Activated naive CD4-positive, alpha-beta T cell treated with anti-CD3 and anti-CD28 coated beads, Interleukin-2, amount 50 U/mL, for 16 hours (primary cell): ENCODE measurements at regions not wholly inside any gene's neighbourhood (a gene's known extent, or its start where the extent isn't known, plus 50 kb on each side); places are given as distances from the start of the nearest gene placed in this dataset.
"Not testable (repeated sequence)": the region's sequence is repeated elsewhere in the genome, so short reads cannot be mapped to it uniquely, and the experiment has no call there.

Experiments
- DNase-seq: peaks from one replicate; pipeline ENCODE4 v3.0.0-alpha.2; 2020

DNA sequence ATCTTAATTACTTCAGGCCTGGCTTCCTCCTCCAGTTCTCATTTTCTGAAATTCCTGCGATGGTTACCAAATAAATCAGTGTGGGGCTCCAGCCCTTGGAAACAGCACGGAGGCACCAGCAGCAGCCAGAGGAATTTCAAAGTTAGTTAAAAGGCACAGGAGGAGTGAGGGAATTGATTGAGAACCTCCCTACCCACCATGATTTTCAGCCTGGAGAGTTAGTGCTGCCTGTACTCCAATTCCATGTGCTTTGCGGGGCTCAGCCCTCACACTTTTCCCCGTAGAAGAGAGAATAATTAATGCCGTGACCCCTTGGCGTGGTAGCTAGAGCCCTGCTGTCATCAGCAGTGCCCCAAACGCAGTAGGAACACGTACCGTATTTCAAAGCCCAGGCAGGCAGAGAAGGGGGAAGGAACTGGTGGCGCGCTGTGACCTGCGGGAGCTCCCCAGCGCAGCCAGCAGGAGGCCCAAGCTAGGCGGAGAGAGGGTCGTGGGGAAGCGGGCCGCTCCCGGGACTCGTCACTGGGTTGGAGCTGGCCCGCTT, 84.0 kb upstream of the IGFBP7 start:
- DNase-seq, result no peak

DNA sequence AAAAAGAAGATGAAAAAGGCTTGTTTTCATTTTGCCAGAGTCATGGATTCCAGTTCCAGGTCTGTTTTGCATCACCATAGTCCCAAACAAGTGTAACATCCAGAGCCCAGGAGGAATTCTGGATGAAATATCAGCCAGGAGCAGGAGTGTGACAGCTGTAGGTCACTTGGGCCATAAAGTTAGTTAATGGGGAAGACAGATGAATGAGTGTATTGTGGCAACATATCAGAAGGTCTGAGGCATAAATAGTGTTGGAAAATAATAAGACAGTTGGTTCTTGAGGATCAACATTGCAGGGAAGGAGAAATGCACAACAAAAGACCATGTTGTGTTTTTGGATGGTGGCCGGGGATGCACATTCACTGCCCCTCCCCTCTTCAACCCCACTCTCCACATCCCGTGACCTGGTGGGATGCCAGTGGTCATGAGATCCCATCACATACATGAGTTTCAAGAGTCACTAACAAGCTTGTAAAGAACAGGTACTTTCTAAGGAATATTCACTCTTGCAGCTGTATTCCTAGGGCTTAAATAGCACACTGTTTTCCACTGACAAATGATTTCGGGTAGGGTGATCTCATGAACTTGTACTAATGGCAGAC, 83.1 kb upstream of the IGFBP7 start:
- DNase-seq, result no peak

DNA sequence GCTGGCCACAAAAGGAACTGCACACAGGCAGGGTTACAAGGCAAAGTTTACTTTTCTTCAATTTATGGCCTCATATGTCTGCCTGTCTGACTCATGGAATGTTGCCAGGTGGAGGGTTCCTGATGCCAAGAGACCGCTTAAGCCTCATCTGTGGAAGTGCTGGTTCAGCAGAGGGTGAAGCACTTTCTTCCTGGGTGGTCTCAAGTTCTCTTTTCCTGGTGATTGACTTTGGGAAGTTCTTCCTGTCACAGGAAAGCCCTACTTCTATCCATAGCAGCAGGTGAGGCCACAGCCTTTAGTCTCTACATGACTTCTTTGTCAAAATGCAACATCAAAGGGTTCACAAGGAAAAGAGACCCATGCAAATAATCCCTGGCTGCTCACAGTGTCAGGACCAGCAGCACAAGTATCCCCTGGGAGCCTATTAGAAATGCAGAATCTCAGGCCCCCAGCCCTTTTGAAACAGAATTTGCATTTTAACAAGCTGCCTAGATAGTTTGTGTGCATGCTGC, 81.4 kb upstream of the IGFBP7 start:
- no peak for DNase-seq

DNA sequence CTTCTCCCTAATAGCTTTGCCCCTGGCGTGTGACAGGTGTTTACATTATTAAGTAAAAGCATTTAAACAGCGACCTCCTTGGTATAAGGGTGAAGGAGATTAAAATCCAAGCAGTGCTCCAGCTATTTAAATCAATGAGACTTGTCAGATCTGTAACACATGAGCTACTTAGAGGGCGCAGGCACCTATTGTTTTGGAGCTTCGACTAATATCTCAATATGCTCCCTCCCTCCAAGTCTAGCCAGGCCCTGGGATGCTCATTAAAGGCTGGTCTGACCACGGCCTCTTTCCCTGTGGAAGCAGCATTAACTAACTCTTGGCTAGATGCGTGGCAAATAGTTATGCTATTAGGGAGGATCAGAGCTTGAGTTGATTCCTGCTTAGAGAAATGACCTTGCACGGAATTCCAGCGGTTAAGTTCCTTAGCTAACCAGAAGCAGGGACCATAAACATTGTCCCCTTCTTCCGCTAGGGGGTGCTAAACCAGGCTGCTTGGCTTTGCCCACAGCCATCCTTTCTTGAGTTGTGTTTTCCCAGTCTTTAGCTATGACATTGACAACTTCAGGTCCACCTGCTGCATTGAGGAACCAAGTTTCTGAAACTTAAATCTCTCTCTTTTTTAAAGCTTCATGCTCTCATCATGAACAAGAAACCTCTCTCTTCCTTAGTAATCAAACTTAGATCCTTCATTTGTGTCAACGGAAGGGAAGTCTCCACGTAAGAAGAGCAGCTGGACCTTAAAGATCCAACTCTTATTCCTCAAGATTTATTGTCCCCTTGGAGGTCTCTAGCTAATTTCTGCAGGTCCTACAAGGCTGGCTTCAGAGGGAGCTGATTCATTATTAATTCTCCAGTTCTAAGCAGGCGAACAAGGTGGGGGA, 80.7 kb upstream of the IGFBP7 start:
- no peak for DNase-seq

DNA sequence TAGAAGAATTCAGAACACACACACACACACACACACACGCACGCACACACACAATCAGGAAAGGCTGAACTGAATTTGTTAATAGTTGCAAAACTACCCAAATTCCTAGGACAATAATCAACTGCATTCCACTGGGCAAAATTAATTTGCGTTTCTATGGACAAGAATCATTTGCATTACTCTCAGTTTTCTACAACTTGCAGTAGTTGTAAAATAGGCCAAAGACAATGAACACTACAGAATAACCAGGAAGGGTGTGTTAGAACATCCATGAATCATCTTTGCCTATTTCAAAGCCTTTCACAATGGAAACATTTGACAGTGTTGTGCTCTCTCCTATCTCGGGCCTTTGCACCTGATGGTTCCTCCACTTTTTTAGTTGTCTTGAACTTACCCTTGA, 77.1 kb upstream of the IGFBP7 start:
- DNase-seq, result no peak

DNA sequence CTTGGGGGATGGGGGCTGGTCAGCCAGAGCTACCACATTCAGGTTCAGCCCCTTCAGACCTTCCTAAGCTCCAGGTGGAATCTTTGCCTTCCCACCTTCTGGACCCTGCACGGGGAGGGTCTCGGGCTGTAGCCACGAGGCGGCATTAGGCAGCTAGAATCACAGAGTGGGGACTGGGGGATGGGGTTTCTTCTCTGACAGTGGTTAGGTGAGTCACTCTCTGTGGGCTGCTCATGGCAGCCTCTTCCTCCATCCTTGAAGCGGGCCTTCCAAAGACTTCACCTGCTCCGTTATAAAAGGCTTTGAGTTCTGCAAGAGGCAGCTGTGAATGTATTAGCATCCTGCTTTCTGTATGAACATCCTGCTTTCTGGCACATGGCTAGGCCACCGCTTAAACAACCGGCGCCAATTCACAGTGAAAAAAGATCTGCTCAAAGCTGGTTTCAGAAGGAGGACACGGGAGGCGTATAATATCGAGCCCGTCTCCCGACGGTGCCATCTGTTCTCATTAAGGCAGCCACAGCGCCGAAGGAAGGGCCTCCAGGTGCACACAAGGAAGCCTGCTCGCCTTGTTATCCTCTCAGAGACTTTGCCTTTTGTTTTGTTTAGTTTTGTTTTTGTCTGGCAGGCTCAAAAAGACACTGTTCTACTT, 74.3 kb upstream of the IGFBP7 start:
- DNase-seq, result no peak

DNA sequence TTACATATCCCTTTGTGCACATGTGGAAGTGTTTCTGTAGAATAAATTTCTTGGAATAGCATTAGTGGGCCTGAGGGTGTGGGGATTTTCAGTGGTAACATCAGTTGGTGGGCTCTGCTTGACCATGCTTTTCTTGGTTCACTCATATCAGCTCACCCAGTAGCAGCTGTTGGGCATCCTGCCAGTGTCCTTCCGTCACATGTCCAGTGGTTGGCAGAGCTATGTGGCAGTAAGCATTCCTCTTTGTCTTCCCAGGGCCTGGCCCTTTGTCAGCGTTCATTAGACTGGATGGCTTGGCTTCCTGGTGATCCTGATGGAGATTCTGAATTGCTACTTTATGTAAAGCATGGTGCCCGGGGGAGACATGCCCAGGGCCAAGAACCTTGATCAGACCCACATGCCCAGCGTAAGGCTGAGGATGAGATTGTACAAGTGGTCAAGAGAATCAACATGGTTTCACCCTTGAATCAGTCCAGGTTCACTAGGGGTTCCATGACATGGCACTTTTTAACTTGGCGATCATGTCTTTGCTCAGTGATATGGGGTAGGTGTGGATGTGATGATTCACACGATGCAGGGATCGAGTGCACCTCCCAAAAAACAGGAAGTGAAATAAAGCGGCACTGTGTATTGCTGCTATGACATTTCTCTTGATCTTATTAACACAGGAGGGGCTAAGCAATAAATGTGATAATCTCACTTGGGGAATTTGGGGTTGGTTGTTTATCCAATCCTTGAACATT, 72.1 kb upstream of the IGFBP7 start:
- DNase-seq, result no peak

DNA sequence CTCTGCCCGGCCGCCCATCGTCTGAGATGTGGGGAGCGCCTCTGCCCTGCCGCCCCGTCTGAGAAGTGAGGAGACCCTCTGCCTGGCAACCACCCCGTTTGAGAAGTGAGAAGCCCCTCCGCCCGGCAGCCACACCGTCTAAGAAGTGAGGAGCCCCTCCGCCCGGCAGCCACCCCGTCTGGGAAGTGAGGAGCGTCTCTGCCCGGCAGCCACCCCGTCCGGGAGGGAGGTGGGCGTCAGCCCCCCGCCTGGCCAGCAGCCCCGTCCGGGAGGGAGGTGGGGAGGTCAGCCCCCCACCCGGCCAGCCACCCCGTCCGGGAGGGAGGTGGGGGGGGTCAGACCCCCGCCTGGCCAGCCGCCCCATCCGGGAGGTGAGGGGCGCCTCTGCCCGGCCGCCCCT, 63.0 kb upstream of the IGFBP7 start:
- not testable (repeated sequence) for DNase-seq

DNA sequence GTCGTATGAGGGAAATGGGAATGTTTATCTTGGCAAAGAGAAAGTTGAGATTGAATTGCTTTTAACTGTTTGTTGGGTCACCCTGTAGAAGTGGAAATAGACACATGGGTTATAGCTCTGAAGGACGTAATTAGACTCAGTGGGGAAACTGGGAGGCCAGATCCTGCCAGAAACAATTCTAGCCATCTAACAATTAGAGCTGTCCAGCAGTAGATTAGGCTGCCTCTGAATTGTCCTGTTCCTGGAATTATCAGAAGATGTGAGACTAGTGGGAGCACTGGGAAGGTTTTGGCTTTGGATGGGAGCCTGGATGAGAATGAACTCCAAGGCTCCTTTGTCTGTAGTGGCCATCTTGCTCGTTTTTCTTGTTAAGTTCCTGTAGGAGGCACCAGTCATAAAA, 61.9 kb upstream of the IGFBP7 start:
- no peak for DNase-seq

DNA sequence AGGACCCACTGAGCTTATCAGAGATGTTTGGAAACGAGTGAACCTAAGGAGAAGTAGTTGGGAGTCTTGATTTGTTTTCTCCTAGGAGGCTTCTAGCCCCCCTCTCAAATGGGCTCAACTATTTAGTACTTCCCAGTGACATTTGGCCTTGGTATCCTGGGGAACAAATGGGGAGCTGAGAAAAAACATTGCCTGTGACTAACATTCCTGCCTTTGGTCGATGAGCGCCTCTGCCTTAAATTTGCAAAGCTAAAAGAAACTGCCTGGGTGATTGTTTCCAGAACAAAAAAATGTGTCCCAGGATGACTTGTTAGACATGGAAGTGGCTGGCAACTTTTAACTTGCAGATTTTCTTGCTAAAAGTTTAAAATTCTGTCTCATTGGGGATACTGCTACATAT, 58.8 kb upstream of the IGFBP7 start:
- no peak for DNase-seq

DNA sequence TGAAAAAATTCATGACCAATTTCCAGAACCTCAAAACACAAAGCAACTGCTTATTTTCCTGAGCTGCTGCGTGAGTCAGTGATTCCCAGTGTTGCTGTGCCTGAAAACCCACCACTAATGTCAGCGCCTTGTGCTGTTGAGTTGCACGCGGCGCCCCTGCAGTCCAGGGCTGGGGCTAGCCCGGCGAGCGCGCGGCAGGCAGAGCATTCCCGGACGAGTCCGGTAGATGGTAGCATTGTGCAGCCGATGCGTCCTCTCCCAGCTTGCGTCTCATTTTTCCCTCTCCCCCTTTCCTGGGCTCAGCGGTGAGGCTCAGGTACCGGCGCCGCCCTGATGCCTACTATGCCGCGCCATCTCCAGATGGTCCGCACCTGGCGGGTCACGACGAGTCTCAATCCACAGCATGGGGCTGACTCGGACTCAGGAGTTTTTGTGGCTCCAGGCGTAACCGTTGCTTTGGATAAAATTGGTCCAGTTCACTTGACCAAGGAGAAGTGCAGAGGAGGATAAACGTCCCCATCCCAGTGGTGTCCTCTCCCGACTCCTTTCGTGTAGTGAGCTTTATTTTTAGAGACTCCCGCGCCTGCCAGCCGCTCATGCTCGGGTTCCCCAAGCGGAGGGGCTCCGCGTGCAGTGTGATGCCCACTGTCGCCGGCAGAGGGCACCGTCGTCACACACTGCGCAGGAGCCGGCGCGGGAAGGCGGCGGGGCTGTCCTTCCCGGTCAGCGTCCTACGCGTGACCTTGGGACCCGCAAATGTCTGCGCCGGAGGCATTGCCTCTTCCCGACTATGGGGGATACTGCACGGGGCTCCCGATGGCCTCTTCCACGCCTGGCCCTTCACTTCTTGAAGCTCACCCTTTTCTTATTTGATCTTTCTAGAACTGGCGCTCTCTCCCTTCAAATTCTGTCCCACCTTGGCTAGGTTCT, 53.6 kb upstream of the IGFBP7 start:
- peak; percentile 73 for DNase-seq

DNA sequence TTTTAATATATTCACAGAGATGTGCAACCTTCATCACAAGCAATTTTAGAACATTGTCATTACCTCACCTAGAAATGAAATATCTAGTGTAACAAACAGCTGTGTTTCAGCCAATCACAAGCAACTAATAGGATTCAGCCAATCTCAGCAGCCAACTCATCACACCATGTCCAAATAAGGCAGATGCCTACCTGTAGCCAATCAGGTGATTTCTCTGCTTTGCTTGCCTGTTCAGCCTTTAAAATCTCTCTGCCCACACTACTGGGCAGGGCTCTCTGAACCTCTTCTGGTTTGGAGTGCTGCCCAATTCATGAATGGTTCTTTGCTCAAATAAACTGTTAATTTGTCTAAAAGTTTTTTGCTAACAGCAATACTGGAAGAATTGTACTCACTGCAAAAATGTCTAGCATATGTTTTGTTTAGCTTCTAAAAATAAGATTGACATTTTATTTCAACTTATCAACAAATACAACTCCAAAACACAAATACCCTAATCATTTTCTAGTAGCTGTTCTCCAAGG, 52.4 kb upstream of the IGFBP7 start:
- no peak for DNase-seq
